ENCODE measurements at regions not wholly inside any gene's neighbourhood (a gene's known extent, or its start where the extent isn't known, plus 50 kb on each side); places are given as distances from the start of the nearest gene placed in this dataset.
"Not testable (repeated sequence)": the region's sequence is repeated elsewhere in the genome, so short reads cannot be mapped to it uniquely, and the experiment has no call there.

- DNase-seq (ENCODE audit: low read depth), result no peak
These were observed 102.6 kb upstream of the ALDH3B2 start for GRCh38 chr11:67776852-67777520.

- not testable (repeated sequence) for DNase-seq (ENCODE audit: low read depth)
These were observed 99.8 kb upstream of the ALDH3B2 start for GRCh38 chr11:67774175-67774574.

- not testable (repeated sequence) for DNase-seq (ENCODE audit: low read depth)
These were observed 93.7 kb upstream of the ALDH3B2 start for GRCh38 chr11:67768001-67768730.

- not testable (repeated sequence) for DNase-seq (ENCODE audit: low read depth)
These were observed 86.8 kb upstream of the ALDH3B2 start for GRCh38 chr11:67761211-67761610.

- DNase-seq (ENCODE audit: low read depth), result not testable (repeated sequence)
These were observed 84.9 kb upstream of the ALDH3B2 start for GRCh38 chr11:67759321-67759720.

- DNase-seq (ENCODE audit: low read depth), result not testable (repeated sequence)
These were observed 84.0 kb upstream of the ALDH3B2 start for GRCh38 chr11:67758467-67758866.

- DNase-seq (ENCODE audit: low read depth), result not testable (repeated sequence)
These were observed 83.6 kb upstream of the ALDH3B2 start for GRCh38 chr11:67758009-67758408.

- not testable (repeated sequence) for DNase-seq (ENCODE audit: low read depth)
These were observed 79.4 kb upstream of the ALDH3B2 start for GRCh38 chr11:67753820-67754219.

- no peak for DNase-seq (ENCODE audit: low read depth)
These were observed 70.8 kb upstream of the ALDH3B2 start for GRCh38 chr11:67745181-67745726.

GRCh38 chr11:67744231-67744630 lies 69.8 kb upstream of the ALDH3B2 start:
- not testable (repeated sequence) for DNase-seq (ENCODE audit: low read depth)

- not testable (repeated sequence) for DNase-seq (ENCODE audit: low read depth)
These were observed 63.8 kb upstream of the ALDH3B2 start for GRCh38 chr11:67738231-67738630.

- not testable (repeated sequence) for DNase-seq (ENCODE audit: low read depth)
These were observed 63.2 kb upstream of the ALDH3B2 start for GRCh38 chr11:67737562-67738080.

GRCh38 chr11:67732045-67732787 lies 57.8 kb upstream of the ALDH3B2 start:
- DNase-seq (ENCODE audit: low read depth), result peak; percentile 9

- DNase-seq (ENCODE audit: low read depth), result no peak
These were observed 57.2 kb upstream of the ALDH3B2 start for GRCh38 chr11:67731583-67731982.

- not testable (repeated sequence) for DNase-seq (ENCODE audit: low read depth)
These were observed 53.7 kb upstream of the ALDH3B2 start for GRCh38 chr11:67728163-67728571.

GRCh38 chr11:67727066-67728040 lies 52.9 kb upstream of the ALDH3B2 start:
- not testable (repeated sequence) for DNase-seq (ENCODE audit: low read depth)
